Neural progenitor cell (in vitro differentiated cells): ENCODE measurements at regions not wholly inside any gene's neighbourhood (a gene's known extent, or its start where the extent isn't known, plus 50 kb on each side); places are given as distances from the start of the nearest gene placed in this dataset.

Experiments used
- CTCF ChIP-seq: fragments of 200-600 bp; sonication (generic); IDR thresholded peaks from 2 replicates; pipeline ENCODE4 v1.5.1; 2017; ENCODE audit warnings: antibody characterized with exemption, mild to moderate bottlenecking
- EZH2 ChIP-seq: fragments of 200-600 bp; sonication (generic); IDR thresholded peaks from 2 replicates; pipeline ENCODE4 v1.6.1; 2017; ENCODE audit warnings: antibody characterized with exemption, mild to moderate bottlenecking, moderate library complexity
- EZH2phosphoT487 ChIP-seq: fragments of 200-600 bp; sonication (generic); IDR thresholded peaks from 2 replicates; pipeline ENCODE4 v1.6.1; 2017; ENCODE audit warnings: antibody characterized with exemption

GRCh38 chr7:54201501-54201900 is 340.7 kb upstream of the VSTM2A start:
- TF ChIP-seq CTCF (no peak), EZH2phosphoT487 (no peak), EZH2 (no peak)
